ENCODE measurements at regions not wholly inside any gene's neighbourhood (a gene's known extent, or its start where the extent isn't known, plus 50 kb on each side); places are given as distances from the start of the nearest gene placed in this dataset.

GRCh38 chr9:23567516-23568165 lies 258.4 kb downstream of the ELAVL2 start:
- no peak for TF ChIP-seq POLR2AphosphoS5 (IDR thresholded peaks at IDR 0.05; ENCODE audit: borderline replicate concordance, low read depth, low read length)
- no peak for TF ChIP-seq FOXP2 (optimal IDR thresholded peaks at IDR 0.05; ENCODE audit: control extremely low read depth, extremely low read length, insufficient read depth)
